ENCODE measurements at regions not wholly inside any gene's neighbourhood (a gene's known extent, or its start where the extent isn't known, plus 50 kb on each side); places are given as distances from the start of the nearest gene placed in this dataset.

DNA sequence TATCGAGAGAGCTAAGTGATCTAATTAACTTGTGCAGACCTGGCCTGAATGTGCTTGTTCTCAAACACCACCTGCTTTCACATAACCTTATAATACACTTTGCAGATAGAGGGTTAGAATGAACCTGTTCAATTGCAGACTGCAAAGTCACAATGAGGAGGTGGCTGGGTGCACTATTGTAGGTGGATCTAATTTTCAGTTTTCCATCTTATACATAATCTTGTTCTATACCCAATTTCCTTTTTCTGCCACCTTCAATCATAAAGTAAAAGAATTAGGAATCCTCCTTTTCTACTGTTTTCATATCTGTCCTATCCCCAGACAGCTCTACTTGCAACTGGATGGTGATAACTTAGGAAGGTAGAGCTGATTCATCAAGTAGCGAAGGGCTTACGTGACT lies 68.8 kb upstream of the APC start:
- DNase-seq = no peak

DNA sequence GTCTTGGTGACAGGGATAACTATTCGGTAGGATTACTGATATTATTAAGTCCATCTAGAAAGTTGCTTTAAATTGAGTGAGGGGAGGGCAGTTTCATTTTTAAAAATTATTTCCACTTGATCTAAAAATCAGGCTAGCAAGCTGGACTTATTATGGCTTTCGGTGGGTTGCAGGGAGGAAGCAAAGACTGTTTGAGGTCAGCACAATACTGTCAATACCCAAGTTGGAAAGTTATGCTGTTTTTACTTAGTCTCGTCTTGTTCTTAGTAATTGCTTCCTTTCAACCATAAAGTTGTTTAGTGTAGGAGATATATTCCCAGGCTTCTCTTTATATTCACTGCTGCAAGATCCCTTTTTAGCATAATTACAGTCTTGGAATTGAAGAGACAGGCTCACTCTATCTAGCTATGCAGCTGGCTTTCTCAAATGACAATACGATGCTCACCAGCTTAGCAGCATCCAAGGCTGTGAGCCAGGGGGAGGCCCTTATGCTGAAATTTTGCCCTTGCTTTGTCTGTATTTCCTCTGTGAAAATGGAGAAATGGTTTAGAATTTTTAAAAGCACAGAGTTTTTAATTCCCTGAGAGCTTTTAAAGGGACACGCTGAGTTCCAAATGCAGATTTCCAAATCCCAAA lies 68.2 kb upstream of the APC start:
- no peak for DNase-seq

DNA sequence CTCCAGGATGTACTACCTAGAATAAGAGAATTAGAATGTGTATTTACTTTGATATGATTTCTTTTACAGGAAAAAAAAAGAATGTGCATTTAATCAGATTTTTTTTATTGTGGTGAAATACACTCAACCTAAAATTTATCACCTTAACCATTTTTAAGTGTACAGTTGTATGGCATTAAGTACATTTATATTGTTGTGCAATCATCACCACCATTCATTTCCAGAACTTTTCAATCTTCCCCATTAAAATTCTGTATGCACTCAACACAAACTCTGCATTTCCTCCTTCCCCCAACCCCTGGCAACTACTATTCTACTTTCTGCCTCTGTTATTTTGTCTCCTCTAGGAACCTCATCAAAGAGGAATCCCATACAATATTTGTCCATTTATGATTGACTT lies 66.0 kb upstream of the APC start:
- no peak for DNase-seq

DNA sequence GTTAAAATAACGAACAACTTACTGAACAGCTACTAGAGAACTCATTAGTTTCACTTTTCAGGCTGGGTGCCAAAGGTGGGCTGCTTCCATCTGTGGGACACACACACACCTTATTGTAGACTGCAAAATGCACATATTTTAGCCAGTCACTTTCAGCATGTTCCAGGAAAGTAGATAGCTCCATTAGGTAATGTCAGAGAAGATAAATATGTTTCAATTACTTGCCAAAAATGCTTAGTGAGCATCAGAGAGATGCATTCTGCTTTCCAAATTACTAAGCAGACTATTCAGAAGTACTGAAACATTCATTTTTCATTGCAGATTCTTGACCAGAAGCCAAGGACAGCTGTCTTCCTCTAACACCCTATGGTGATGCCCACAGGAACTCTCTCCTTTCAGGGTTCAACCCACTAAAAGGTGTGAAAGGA lies 56.2 kb upstream of the APC start:
- no peak for DNase-seq

DNA sequence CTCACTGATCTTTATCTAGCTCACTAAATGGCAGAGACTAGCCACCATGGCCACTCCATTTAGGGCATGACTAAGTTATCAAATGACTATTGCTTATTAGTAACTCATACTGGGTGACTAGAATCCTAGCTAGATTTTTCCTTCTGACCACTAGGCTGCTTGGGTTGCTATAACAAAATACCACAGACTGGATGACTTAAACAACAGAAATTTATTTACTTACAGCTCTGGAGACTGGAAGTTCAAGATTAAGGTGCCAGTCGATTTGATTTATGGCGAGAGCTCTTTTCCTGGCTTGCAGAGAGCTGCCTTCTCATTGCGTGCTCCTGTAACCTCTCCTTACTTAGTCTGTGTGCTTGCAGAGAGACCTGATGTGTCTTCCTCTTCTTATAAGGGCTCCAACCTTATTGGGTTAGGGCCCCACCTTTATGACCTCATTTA lies 55.0 kb upstream of the APC start:
- DNase-seq = no peak

DNA sequence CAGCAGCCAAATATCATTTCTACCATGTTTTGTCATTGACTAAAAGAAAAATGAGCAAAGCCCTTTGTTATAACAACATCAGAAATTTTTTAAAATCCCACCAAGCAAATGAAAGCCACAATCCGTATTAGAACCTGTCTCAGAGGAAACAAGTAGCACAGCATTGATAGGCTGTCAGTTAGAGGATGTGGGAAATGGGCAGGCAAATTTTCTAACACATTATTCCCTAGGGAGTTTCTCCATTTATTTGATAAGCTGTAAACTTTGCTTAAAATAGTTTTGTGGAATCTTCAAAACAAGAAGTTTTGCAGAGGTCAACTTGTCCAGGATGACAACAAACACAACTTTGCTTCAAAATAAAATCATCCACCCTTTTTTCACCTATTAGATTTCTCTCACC lies 53.6 kb upstream of the APC start:
- no peak for DNase-seq

DNA sequence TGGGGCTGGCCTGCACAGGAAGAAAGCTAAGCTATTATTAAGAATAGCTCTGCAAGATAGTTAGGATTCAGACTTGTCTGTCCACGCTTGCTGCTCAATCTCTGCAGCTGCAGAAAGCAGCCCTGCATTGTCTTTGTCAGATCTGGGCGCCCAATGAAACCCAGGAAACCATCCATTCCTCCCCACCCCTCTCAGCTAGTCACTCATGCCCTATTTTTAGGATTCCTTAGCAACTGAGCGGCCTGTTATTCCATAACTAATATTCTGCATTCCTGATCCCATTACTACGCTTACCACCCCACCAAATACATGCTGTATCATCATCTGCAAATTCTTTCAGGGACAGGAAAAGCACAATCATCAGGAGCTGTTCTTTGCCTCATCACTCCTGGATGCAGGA lies 52.9 kb upstream of the APC start:
- DNase-seq = no peak

DNA sequence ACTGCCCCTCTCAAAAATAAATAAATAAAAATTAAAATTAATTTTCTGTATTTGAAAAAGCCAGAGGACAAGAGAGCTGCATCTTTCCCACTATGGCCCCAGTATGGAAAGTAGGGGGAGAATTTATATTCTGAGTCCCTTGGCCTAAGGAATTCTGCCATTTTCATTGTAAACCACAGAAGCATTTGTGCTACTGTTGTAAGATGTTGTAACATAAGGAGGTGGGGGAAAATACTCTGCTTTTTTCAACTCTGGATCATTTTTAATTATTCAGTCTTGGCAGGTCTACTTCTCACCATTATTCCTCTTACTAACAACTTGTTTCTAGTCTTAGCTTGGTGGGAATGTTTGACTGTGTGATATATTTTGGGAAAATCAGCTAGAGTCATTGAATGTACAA lies 52.3 kb upstream of the APC start:
- DNase-seq = no peak

DNA sequence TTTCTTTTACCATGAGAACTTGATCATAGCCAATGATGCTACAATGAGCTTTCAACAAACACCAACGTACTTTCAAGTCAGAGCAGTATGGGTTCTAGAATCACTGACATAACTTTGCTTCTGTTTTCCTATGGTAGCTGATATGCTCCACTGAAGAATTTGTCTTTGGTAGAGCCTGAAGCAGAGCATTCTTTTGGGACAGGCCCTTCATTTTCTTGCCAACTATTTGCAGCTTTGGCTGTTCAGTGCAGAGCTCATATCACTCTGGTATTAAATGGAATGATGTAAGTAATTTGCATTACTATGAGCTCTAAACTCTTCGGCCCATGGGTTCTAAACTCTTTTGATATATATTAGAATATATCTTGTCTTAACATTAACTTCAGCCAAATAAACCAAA lies 51.8 kb upstream of the APC start:
- no peak for DNase-seq

DNA sequence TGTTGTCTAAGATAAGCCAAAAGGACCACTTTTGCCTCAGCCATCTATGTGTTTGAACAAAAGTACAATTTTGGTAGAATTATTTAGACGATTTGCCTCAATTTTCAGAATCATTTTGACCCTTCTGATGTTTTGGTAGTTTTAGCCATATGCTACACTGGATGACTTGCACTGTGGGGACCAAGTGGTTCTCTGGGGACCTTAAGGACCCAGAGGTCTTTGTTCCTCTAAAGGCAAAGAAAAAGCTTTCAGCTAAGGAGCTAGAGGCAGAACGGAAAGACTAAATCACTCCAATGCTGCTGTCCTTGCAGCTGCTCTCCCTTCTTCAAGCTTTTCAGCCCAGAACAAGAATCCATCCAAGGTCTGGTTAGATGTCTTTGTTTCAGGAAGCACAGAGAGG lies 51.0 kb upstream of the APC start:
- no peak for DNase-seq

DNA sequence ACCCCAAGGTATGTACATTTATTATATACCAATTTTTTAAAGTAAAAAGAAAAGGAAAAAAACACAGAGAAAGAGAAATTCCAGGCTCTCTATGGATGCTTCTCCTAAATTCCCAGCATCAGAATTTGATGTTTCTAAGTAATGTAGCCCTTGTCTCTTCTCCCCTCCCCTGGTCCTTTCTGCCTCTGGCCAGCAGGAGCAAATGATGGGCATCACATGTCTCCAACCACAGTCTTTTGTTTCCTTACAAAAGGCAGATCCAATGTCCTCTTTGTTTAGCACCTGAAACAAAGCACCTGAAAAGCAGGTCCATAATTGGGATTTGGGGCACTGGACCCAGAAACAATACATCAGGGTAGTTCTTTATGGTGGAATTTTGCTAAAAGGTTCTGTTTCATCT lies 50.4 kb upstream of the APC start:
- DNase-seq = no peak
